Skeletal muscle cell (primary cell): ENCODE measurements at regions not wholly inside any gene's neighbourhood (a gene's known extent, or its start where the extent isn't known, plus 50 kb on each side); places are given as distances from the start of the nearest gene placed in this dataset.

ENCODE experiments used
- DNase-seq: peaks from one replicate; pipeline ENCODE4 v3.0.0-alpha.2; 2010; ENCODE audit warnings: low read depth
- H3K4me3 ChIP-seq: 2 replicates; pipeline ENCODE4 v1.5.1; 2011; ENCODE audit warnings: low read depth, mild to moderate bottlenecking, control low read depth, low read length, moderate library complexity

DNA sequence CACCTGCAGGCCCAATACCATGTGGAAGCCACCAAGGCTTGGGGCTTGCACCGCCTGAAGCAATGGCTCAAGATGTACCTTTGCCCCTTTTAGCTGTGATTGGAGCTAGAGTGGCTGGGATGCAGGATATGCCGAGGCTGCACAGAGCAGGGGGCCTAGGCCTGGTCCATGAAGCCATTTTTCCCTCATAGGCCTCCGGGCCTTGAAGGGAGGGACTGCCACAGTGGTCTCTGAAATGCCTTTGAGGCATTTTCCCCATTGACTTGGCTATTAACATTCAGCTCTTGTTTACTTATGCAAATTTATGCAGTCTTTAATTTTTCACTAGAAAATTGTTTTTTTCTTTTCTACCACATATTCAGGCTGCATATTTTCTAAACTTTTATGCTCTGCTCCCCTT lies 203.2 kb upstream of the HHIP start:
- no peak for DNase-seq
- no peak overlapping the region for H3K4me3 ChIP-seq

DNA sequence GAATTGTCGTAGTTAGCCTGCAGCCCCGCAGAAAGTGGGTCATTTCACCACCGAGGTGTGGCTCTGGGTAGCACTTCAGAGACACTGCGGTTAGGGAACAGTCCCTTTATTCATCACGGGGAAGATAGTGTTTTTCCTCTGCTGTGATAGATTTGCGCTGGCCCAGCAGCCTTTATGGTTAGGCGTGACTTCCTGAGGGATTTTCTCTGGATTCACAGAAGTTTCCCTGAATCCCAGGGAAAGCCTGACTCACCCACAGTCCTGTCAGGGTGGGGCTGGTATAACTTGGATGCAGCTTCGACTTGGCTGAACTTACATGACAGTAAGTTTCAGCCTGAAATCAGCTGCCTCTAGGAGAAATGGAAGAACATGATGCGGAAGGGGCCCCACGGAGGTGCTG lies 196.3 kb upstream of the HHIP start:
- no peak overlapping the region for H3K4me3 ChIP-seq
- DNase-seq: peak; percentile 19

DNA sequence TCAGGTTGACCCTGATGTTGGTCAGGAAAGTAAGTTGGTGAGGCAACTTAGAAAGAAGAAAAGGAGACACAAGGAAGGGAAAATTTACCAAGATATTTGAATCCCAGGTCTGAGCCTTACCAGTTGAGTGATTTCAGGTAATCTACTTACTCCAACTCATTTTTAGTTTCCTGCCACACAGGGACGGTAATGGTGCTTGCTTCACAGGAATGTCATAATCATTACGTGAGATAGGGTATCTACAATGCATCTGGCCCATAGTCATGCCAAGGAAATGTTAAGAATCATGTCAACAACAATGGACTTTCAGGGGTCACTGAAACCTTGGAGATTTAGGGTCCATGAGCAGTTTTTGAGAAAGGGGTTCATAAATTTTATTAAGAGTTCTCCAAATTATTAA lies 195.4 kb upstream of the HHIP start:
- no peak for DNase-seq
- H3K4me3 ChIP-seq: no peak overlapping the region

GRCh38 chr4:144451766-144452450 lies 194.0 kb upstream of the HHIP start:
- DNase-seq: no peak
- H3K4me3 ChIP-seq: no peak overlapping the region

- no peak overlapping the region for H3K4me3 ChIP-seq
- DNase-seq: no peak
Observed at GRCh38 chr4:144456196-144456595, 189.8 kb upstream of the HHIP start.

DNA sequence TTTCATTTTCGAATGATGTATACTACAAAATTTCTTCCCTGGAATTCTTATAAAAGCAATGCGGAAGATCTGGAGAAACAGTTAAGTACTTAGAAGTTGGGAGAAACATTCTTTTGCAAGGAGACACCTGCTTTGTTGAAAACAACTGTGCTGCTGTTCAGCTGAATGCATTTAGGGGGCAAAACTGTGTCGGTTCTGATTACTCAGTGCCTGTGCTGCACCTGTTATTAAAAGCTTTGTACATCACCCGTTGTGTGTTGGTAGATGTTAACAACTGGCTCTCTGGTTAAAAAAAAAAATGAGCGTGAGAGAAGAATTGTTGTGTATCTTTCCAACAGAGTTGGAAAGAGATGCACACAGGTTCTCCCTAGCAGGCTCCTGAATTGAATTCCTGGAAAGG lies 184.1 kb upstream of the HHIP start:
- peak; percentile 4 for DNase-seq
- no peak overlapping the region for H3K4me3 ChIP-seq

DNA sequence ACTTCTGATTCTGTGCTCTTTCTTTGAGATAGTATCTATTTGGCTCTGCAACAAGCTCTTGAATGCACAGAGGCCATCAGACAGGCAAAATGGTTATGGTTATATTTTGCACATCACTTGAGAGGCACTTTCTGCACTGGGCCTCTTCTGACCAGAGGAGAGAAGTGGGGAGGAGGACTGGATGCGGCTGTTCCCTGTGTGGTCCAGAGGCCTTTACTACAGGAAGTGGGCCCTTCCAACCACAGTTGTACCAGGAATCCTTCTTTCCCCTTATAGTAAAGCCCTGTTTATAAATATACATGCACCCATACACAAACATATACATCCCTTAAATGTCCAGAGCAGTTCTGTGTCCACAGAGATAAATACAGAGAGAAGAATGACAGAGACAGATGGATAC lies 182.7 kb upstream of the HHIP start:
- H3K4me3 ChIP-seq: no peak overlapping the region

GRCh38 chr4:144463896-144464295 lies 182.1 kb upstream of the HHIP start:
- DNase-seq: no peak

More for the DNA sequence above, 182.7 kb upstream of the HHIP start:
- DNase-seq: no peak

GRCh38 chr4:144465546-144465945 lies 180.4 kb upstream of the HHIP start:
- no peak overlapping the region for H3K4me3 ChIP-seq
- no peak for DNase-seq

More at GRCh38 chr4:144463896-144464295, 182.1 kb upstream of the HHIP start:
- H3K4me3 ChIP-seq: no peak overlapping the region

GRCh38 chr4:144480068-144480467 lies 165.9 kb upstream of the HHIP start:
- H3K4me3 ChIP-seq: no peak overlapping the region
- DNase-seq: no peak

DNA sequence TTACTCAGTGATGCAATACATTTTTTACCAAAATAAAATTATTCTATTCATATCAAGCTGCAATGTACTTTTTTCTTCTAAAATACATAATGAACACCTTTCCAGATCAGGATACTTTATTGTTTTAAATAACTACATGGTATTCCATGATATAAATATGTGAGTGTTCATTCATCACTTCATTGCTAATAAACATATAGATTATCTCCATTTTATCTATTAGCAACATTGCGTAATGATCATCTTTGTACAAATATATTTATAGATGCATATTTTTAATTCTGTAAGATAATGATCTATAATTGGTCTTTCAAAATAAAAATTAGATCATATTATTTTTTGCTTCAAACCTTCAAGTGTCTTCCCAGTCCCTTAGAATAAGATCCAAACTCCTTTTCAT lies 156.1 kb upstream of the HHIP start:
- H3K4me3 ChIP-seq: no peak overlapping the region
- no peak for DNase-seq

- H3K4me3 ChIP-seq: no peak overlapping the region
- no peak for DNase-seq
Observed at GRCh38 chr4:144494280-144494679, 151.7 kb upstream of the HHIP start.

DNA sequence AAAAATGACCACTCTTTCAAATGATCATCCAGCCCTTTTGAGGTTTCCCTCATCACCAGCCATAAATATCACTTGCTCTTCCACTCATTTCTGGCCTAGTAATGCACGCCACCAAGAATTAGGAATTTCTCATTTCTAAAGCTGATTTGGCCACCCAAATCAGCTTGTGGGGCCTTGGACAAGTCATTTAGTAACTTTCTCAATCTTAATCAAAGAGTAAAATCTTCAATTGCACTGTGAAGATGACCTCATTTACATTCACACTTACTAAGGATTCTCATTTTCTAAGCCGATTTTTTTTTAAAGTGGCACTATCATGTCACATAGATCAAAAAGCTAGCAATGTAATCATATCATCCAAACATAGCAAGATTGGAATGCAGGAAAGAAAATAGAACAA lies 150.0 kb upstream of the HHIP start:
- no peak for DNase-seq
- no peak overlapping the region for H3K4me3 ChIP-seq

GRCh38 chr4:144499777-144500176 lies 146.2 kb upstream of the HHIP start:
- H3K4me3 ChIP-seq: no peak overlapping the region
- no peak for DNase-seq

DNA sequence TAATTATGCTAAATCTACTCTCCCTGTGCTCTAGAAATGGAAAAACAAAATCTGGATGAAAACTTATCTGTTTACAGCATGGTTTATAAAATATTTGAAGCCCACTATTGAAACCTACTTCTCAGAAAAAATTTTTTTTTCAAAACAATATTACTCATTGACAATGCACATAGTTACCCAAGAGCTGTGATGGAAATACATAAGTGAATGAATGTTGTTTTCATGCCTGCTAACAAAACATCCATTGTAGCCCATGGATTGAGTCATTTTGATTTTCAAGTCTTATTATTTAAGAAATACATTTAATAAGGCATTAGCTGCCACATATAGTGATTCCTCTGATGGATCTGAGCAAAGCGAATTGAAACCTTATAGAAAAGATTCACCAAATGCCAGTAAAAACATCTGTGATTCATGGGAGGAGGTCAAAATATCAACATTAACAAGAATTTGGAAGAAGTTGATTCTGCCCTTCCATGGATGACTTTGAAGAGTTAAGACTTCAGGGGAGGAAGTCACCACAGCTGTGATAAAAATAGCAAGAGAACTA lies 144.7 kb upstream of the HHIP start:
- no peak for DNase-seq
- H3K4me3 ChIP-seq: no peak overlapping the region

DNA sequence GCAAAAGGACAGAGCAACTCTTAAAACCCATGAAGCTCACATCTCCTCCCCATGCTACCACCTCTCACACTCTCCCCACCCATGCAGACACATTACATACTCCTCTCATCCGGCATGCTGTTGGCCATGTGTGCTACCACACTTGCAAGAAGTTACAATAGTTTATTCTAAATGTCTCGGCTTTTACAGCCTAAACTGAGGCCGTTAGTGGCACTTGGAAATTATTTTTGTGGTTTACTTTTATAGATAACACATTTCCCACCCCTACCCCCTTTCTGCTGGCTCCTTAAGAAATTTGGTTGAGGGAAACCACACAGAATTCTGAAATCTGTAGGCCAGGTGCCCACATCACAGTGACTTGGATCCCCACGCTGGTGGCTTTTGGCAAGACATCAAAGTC lies 141.1 kb upstream of the HHIP start:
- no peak for DNase-seq
- H3K4me3 ChIP-seq: no peak overlapping the region

- no peak for DNase-seq
- no peak overlapping the region for H3K4me3 ChIP-seq
Observed at GRCh38 chr4:144507311-144508101, 138.4 kb upstream of the HHIP start.

GRCh38 chr4:144509088-144510015 lies 136.6 kb upstream of the HHIP start:
- no peak for DNase-seq
- H3K4me3 ChIP-seq: no peak overlapping the region

DNA sequence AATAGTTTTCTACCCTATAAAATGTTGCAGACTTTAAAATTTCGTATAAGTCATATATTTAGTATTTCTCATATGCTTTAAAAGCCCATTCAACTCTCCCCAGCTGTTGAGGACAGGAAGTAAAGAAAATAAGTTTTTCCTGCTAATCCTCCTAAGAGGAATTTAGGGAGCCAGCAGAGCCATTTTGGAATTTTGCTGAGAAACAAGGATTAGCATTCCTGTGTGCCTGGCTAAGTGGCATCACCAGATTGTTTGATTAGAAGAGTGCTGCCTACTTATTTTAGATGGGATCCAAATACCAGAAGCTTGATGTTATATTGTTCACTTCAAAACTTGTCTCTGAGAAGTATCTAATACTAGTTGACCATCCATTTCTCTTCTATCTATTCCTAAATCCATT lies 131.2 kb upstream of the HHIP start:
- no peak for DNase-seq

More for the DNA sequence above, 131.2 kb upstream of the HHIP start:
- no peak overlapping the region for H3K4me3 ChIP-seq
